NCI-H2227 (cell line): ENCODE measurements at regions not wholly inside any gene's neighbourhood (a gene's known extent, or its start where the extent isn't known, plus 50 kb on each side); places are given as distances from the start of the nearest gene placed in this dataset.
A peak's percentile ranks its signal among the peaks of the same experiment; 100 is the strongest.
"Not testable (repeated sequence)": the region's sequence is repeated elsewhere in the genome, so short reads cannot be mapped to it uniquely, and the experiment has no call there.

Experiments
- DNase-seq: peaks from one replicate; lab custom pipeline; 2025; ENCODE audit not compliant: unreplicated experiment; lab: John Stamatoyannopoulos, UW

GRCh38 chr1:57532299-57532698 is 108.4 kb upstream of the DAB1 start:
- no peak for DNase-seq

GRCh38 chr1:57530911-57531260 is 107.0 kb upstream of the DAB1 start:
- DNase-seq: not testable (repeated sequence)

DNA sequence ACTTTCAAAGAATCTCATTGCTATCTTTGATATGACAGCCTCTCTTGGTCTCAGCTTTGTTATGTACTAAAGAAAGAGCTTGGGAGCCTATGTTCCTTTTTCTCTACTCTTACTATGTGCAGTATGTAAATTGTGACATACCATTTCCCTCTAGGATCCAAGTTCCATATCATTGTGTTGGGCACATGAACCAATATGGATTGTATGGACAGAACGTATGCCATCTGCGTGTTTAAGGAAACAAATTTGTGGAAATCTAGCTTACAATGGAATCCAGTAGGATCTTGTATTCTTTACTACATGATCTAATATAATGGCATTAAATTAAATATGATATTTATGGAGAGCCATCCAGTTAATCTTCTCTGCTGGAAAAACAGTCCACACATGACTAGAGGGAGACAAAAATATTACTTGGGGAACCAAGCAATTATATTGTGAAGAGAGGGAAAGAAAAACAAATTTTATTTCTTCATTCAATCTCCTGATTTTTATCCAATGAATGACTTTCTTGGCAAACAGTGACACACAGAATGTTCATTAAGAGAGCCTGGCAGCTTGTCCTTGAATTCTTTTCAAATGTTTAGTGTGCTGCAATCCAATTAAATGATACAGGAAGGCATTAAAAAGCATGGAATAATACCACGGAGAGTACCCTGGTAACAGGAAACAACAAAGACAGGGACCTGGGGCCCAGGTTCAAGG is 106.5 kb upstream of the DAB1 start:
- DNase-seq: no peak

DNA sequence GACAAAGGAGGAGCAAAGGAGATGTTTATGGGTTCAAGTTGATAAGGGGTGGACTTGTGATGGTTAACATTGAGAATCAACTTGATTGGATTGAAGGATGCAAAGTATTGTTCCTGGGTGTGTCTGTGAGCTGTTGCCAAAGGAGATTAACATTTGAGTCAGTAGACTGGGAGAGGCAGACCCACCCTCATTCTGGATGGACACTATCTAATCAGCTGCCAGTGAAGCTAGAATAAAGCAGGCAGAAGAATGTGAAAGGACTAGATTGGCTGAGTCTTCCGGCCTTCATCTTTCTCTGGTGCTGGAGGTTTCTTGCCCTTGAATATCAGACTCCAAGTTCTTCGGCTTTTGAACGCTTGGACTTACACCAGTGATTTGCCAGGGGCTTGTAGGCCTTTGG is 98.7 kb upstream of the DAB1 start:
- DNase-seq: no peak

DNA sequence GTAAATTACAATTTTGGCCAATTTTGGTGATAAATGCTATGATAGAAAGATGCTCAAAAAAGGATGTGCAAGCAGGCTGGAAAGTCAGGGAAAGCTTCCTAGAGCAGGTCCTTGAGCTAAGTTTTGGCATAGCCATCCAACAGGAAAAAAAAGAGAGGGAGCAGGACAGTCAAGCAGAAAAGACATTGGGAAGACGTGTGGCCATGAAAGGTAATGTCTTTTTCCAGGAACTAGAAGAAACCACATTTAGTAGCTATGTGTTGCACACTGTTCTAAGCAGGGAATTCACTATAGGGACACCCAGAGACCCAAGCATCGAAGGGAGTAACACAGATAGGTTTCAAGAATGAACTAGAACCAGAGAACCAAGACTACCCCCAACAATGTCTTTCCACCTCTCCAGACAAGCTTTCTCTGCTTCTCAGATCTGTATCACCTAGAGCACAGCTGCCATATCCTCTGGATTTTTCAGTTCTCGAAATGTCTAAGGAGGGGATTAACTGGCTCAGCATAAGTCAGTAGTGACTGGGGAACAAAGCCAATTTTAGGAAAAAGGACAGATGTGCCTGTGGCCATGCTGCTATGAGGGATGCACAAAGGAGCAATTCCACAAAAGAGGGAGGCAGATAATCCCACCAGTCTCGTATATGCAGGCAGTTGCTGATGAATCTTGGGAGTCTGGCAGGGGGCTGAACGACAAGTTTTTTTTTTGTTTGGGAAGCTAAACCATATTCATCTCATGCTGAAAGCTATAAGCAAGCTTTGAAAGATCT is 97.1 kb upstream of the DAB1 start:
- no peak for DNase-seq

- no peak for DNase-seq
These were observed 94.6 kb upstream of the DAB1 start for GRCh38 chr1:57518496-57518895.

- DNase-seq: no peak
These were observed 93.9 kb upstream of the DAB1 start for GRCh38 chr1:57517587-57518374.

DNA sequence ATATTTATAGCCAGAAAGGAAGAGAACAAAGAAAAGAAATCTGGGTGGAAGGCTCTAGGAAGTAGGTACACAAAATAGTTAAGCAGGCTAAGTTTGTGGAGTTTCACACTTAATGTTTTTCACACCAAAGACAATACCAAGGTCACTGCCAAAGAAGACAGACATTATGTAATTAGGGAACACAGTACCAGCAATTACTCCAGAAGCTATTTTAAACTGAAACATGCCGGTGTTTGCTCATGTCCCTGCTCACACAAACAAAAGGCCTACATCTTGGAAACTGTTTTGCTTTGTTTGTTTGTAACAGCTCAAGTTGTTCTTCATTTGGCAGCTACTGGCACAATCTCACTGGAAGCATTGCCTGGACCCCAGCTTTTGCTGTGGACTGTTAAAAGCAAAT is 88.5 kb upstream of the DAB1 start:
- no peak for DNase-seq

GRCh38 chr1:57506941-57507340 is 83.1 kb upstream of the DAB1 start:
- no peak for DNase-seq

DNA sequence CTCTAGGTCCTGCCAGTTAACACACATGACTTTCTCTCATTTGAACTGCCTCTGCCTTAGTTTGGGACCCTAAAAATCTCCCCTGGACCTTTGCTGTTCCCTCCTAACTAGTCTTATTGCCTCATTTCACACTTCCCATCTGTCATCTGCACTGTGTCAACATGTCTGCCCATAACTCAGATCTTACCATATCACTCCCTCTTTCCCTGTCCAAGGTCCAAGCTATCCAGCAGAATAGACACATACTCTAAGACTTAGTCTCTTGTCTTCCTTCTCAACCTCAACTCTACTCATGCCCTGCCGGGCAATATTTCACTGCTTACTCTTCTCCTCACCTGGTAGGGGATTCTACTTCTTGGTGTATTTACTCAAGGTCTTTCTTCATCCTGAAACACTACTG is 79.5 kb upstream of the DAB1 start:
- no peak for DNase-seq

DNA sequence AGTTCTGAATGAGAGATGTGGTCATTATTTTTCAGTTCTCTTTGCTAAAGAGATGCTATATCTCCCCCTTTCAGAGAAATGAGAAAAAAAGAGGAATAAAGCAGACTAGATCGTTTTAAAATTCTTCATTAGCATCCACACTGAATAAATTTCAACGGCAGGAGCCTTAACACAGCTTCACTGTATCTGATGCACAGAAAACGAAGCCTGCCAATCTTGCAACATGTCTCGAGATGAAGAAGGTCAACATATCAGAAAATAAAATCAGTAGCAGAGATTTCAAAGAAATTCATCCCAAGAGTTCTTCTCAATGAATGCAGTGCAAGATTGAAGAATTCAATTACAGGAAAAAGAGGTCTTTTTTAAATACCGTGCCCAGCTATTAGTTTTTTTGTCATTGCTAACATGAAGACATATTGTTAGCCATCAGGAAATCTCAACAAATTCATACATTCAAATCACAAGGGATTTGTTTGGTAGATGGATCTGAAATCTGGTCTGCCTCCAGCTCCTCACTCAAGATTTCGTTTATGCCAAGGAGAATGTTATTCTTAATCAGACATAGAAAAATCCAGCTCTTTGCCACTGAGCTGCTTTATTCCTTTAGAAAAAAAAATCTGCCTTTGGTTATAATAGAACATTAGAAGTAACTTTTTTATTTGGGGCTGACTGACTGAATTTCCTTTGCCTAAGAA is 76.4 kb upstream of the DAB1 start:
- no peak for DNase-seq

- no peak for DNase-seq
These were observed 70.7 kb upstream of the DAB1 start for GRCh38 chr1:57494530-57495079.

DNA sequence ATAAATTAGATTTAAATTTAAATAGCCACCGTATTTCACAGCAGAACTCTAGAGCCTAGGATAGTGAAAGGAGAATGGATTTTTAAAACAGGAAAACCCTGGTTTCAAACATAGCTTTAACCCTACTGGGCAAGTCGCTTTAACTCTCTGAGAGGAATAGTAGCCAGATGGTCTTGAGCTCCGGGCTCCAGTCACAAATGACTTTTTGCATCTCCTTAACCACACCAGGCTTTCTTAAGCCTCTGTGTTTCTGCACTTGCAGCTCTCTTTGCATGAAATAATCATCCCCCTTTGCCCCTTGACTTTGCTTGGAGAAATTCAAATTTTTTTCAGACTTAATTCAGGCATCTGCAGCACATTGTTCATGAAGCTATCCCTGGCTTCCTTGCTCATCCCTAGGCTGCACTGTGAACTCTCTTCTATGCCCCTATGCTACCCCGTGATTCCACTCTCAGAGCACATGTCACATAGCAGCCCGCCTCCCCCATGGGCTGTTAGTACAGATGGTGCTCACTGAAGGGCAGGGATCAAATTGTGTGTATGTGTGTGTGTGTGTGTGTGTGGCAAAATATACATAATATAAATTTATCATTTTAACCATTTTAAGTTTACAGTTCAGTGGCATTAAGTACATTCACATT is 68.8 kb upstream of the DAB1 start:
- no peak for DNase-seq

DNA sequence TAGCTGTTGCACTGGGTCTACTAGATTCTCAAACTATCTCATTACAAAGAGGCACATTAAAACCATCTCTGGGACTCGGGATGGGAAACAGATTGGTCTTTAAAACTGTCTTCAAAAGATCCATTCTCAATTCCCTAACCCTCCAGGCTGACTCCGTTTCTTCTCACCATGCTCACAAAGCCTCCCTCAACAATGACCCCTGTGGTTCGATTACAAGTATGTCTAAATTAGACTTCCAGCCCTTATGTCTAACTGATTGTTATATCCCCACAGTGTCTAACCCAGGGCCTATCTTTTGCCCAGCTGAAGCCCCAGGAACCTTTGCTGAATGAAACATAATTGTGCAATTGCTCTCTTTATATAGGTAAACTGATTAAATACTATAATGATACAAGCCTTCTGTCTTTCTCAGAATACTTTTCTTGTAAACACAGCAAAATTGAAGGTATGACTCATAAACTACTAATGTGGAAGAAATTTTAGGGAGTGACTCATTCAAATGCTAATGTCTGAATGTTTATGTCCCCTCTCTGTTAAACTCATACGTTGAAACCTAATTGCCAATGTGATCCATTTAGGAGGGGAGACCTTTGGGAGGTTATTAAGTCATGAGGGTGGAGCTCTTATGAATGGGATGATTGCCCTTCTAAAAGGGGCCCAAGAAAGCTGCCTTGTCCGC is 65.6 kb upstream of the DAB1 start:
- DNase-seq: peak; percentile 63

GRCh38 chr1:57485643-57486042 is 61.8 kb upstream of the DAB1 start:
- no peak for DNase-seq

DNA sequence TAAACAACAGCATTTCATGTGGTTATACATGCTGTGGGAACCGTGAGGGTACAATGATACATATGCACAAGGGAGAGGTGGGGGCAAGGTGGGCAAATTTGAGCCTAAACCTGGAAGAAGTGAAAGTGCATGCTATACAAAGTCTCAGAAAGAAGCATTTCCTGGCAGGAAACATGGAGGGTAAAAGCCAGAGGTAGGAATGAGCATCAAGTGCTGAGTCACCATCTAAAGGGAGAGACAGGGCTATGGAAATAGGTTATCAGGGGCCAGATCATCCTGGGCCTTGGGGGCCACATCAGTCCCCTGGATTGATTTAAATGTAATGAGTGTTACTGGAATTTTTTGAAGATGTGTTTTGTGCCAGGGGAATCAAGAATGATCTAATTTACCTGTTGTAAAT is 60.1 kb upstream of the DAB1 start:
- no peak for DNase-seq

- no peak for DNase-seq
These were observed 55.6 kb upstream of the DAB1 start for GRCh38 chr1:57479471-57479870.

DNA sequence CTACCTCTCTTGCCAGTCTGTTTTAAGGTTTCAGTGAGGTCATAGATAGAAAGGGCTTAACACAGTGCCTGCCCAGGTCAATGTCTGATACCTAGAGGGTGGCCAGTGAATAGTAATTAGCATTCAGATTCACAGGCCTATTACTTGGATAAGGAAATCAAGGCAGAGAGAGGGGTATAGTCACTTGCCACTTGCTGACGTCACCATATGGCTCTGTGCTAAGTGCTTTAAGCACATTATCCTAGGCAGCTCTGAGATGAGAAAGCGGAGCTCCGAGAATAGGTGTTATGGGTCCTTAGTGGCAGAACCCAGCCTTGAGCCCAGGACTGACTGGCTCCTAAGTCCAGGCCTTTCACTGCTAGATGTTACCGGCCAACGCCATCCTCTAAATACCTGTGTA is 51.5 kb upstream of the DAB1 start:
- no peak for DNase-seq

GRCh38 chr1:57474137-57474750 is 50.4 kb upstream of the DAB1 start:
- DNase-seq: no peak
